Tibial nerve (tissue), 4 donors: ENCODE measurements at regions not wholly inside any gene's neighbourhood (a gene's known extent, or its start where the extent isn't known, plus 50 kb on each side); places are given as distances from the start of the nearest gene placed in this dataset.
"Not testable (repeated sequence)": the region's sequence is repeated elsewhere in the genome, so short reads cannot be mapped to it uniquely, and the experiment has no call there.

Experiments
- DNase-seq, 2 donors: peaks; one replicate each; pipeline ENCODE4 v3.0.0-alpha.2; 2019; ENCODE audit warnings: low spot score in 2 of 2
- H3K27ac ChIP-seq, 4 donors: fragments of 200-600 bp; sonication (generic) in 3 of 4; one replicate each; pipeline ENCODE4 v1.5.1; 2017 to 2019; ENCODE audit warnings: mild to moderate bottlenecking in 1 of 4
- H3K27me3 ChIP-seq, 2 donors: fragments of 200-600 bp; sonication (generic) in 1 of 2; one replicate each; pipeline versions ENCODE4 v1.5.1 to v1.6.0; 2017 to 2019
- H3K36me3 ChIP-seq, 3 donors: fragments of 200-600 bp; sonication (generic); one replicate each; pipeline ENCODE4 v1.5.1; 2018 to 2019
- H3K4me1 ChIP-seq, 4 donors: fragments of 200-600 bp; sonication (generic) in 3 of 4; one replicate each; pipeline ENCODE4 v1.5.1; 2017 to 2019
- H3K4me3 ChIP-seq, 4 donors: fragments of 200-600 bp; sonication (generic) in 3 of 4; one replicate each; pipeline ENCODE4 v1.5.1; 2017 to 2019; ENCODE audit warnings: mild to moderate bottlenecking in 1 of 4, moderate library complexity in 1 of 4
- H3K9me3 ChIP-seq, 4 donors: fragments of 200-600 bp; sonication (generic) in 3 of 4; one replicate each; pipeline ENCODE4 v1.5.1; 2017 to 2019
- EP300 ChIP-seq, 2 donors: sonication (generic); formaldehyde crosslinking; IDR thresholded peaks; one replicate each; pipeline ENCODE4 v1.6.1; 2017; ENCODE audit warnings: antibody characterized with exemption in 2 of 2, mild to moderate bottlenecking in 1 of 2
- POLR2A ChIP-seq, 2 donors: fragments of 450-650 bp; IDR thresholded peaks; one replicate each; pipeline ENCODE4 v1.6.1; 2017; ENCODE audit warnings: antibody characterized with exemption in 2 of 2, mild to moderate bottlenecking in 2 of 2, moderate library complexity in 2 of 2
- WGBS, 2 donors: methylation state at CpG; one replicate each; pipeline ENCODE4 v1.1.5; 2018; 5-methylcytosine and 5-hydroxymethylcytosine counted together
- TF ChIP-seq, protein P1 (sequence below), 5 experiments: fragments of 200-600 bp in 3 of 5; fragments of 450-650 bp in 2 of 5; sonication (generic) in 3 of 5; IDR thresholded peaks; one replicate each; pipeline ENCODE4 v1.5.1; 2016 to 2019; ENCODE audit warnings: antibody characterized with exemption in 5 of 5, mild to moderate bottlenecking in 3 of 5, moderate library complexity in 2 of 5

DNA sequence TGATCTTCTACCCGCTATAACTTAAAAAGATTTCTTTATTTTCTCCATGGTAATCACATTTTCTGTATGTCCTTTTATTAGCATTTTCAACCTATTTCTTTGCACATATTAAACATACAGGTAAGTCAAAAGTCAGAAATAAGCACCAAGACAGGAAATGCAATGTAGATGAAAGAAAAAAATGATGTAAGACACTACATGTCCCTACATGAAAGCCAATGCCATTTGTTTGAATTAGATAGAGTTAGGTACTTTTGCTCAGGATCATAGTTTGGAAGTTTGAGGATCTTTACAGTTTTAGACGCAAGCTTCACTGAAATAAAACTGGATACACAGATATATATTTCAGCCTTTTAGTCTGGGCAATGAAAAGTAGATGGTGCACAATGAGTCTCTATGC is 453.1 kb upstream of the MEF2C start:
- TF ChIP-seq EP300 (IDR thresholded peaks at IDR 0.05), result no peak
- TF ChIP-seq, protein P1, sequence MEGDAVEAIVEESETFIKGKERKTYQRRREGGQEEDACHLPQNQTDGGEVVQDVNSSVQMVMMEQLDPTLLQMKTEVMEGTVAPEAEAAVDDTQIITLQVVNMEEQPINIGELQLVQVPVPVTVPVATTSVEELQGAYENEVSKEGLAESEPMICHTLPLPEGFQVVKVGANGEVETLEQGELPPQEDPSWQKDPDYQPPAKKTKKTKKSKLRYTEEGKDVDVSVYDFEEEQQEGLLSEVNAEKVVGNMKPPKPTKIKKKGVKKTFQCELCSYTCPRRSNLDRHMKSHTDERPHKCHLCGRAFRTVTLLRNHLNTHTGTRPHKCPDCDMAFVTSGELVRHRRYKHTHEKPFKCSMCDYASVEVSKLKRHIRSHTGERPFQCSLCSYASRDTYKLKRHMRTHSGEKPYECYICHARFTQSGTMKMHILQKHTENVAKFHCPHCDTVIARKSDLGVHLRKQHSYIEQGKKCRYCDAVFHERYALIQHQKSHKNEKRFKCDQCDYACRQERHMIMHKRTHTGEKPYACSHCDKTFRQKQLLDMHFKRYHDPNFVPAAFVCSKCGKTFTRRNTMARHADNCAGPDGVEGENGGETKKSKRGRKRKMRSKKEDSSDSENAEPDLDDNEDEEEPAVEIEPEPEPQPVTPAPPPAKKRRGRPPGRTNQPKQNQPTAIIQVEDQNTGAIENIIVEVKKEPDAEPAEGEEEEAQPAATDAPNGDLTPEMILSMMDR (IDR thresholded peaks at IDR 0.05), result no peak
- Histone ChIP-seq H3K36me3 (no peaks in the 10 kb centered on the region), H3K9me3 (no peaks in the 10 kb centered on the region), H3K4me1 (peaks cover 0 to 3% (median 0%) of the 10 kb centered on the region in 4 donors), H3K4me3 (no peak overlapping the region), H3K27ac (no peak overlapping the region), H3K27me3 (no peaks in the 10 kb centered on the region)
- WGBS, 2 donors, result 97 to 98% methylated on average over 2 of the region's 2 CpGs
- DNase-seq, result no peak

DNA sequence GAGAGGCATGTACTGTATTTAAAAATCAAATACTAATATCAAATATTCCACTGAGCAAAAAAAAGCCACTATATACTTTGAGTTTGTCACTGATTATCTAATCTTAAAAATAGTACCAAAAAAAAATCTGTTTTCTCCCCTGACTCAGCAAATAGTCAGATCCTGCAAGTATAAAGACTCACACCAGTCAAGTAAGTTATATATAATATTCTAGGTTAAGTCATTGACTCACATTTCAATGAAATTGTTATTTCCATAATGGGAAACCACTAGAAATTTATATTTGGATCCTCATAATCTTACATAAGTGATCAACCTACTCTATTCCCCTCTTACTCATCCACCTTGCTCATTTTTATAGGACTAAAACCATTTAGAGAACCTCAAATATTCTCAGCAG is 447.2 kb upstream of the MEF2C start:
- Histone ChIP-seq H3K27ac (no peak overlapping the region), H3K4me1 (no peaks in the 10 kb centered on the region), H3K9me3 (no peaks in the 10 kb centered on the region), H3K27me3 (no peaks in the 10 kb centered on the region), H3K36me3 (no peaks in the 10 kb centered on the region), H3K4me3 (no peak overlapping the region)
- DNase-seq, result no peak
- TF ChIP-seq, protein P1 (IDR thresholded peaks at IDR 0.05), result no peak
- TF ChIP-seq POLR2A (IDR thresholded peaks at IDR 0.05) (no peak), EP300 (IDR thresholded peaks at IDR 0.05) (no peak)

DNA sequence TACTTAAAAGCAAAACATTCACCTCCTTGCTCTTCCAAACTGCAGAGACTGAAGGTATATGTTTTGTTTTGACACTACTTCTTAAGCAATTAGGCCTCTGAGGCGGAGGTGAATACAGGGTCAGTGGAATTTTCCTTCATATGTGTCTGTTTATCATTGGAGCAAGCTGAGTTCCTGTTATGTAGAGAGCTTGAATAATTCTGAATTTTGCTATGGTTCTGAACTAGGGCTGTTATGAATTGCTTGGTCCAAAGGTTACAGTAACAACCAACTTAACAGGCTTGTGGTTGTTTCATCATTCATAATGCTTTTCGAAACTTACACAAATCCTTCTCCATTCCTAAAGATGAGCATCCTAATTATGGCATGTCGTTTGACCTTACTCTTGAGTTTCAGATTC is 444.6 kb upstream of the MEF2C start:
- WGBS, 2 donors, result 45 to 52% methylated on average over 3 of the region's 3 CpGs
- H3K36me3 ChIP-seq, result no peaks in the 10 kb centered on the region
- no peaks in the 10 kb centered on the region for H3K4me1 ChIP-seq
- no peak overlapping the region for H3K27ac ChIP-seq
- no peak for TF ChIP-seq POLR2A (IDR thresholded peaks at IDR 0.05)
- TF ChIP-seq, protein P1 (IDR thresholded peaks at IDR 0.05), result no peak
- no peak for TF ChIP-seq EP300 (IDR thresholded peaks at IDR 0.05)
- no peaks in the 10 kb centered on the region for H3K27me3 ChIP-seq
- H3K4me3 ChIP-seq, result no peak overlapping the region
- no peaks in the 10 kb centered on the region for H3K9me3 ChIP-seq
- DNase-seq, result no peak

DNA sequence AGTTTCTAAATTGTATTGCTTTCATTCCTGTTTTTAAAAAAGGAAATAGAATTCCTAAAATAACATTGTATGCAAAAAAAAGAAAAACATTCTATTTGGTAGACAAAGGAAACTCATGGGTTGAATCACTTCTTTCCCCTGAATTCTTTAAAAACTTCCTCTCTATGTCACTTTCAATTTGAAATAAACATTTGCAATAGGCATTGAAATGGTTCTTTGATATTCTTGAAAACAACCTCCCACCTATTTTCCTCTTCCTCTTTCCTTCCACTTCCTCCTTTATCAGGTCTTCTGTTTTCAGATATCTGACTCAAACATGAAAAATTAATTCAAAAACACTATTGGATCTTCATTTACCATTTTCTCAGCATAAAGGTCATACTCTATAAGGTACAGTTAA is 442.0 kb upstream of the MEF2C start:
- Histone ChIP-seq H3K4me3 (no peak overlapping the region), H3K36me3 (no peaks in the 10 kb centered on the region), H3K27ac (no peak overlapping the region), H3K9me3 (no peaks in the 10 kb centered on the region), H3K4me1 (no peaks in the 10 kb centered on the region), H3K27me3 (no peaks in the 10 kb centered on the region)
- no peak for DNase-seq
- TF ChIP-seq POLR2A (IDR thresholded peaks at IDR 0.05), result no peak
- TF ChIP-seq, protein P1 (IDR thresholded peaks at IDR 0.05), result no peak
- no peak for TF ChIP-seq EP300 (IDR thresholded peaks at IDR 0.05)

DNA sequence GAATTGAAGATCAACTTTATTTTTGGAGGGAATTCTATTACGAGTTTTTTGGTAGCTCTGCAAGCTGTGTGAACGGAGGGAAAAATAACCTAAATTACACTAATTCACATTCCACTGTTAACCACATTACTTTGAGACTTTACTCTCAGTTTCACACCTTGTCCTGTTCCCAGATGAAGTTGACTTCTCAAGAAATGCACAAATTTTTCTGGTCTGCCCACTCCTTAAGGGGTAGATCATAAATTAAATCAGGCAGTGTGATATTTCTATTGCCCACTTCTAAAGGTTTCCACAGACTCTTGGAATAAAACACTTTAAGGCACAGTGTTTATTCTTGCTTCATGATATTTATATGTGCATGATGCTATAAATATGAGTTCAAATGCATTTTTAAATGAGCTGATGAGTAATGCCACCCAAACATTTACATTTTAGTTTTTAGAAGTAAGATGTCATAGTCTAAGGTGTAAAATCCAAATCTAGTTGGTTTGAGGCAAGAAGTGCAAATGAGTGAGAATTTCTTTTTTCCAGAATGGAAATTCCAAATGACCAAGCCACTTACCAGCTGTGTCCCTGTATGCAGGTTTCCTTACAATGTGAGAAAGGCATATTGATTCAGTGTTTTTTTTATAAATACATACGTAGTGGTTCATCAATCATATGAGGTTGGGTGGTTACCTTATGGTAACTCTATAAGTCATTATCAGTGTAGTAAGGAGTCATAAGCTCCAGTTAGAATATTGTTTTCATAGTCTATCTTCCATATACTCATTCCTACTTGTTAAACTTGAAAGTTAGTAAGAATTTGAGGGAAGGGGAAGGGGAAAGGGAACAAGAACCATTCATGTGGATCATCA is 437.7 kb upstream of the MEF2C start:
- H3K4me1 ChIP-seq, result no peaks in the 10 kb centered on the region
- no peak overlapping the region for H3K27ac ChIP-seq
- no peak for TF ChIP-seq POLR2A (IDR thresholded peaks at IDR 0.05)
- no peak for TF ChIP-seq EP300 (IDR thresholded peaks at IDR 0.05)
- TF ChIP-seq, protein P1 (IDR thresholded peaks at IDR 0.05), result no peak
- DNase-seq, result no peak
- no peaks in the 10 kb centered on the region for H3K27me3 ChIP-seq
- H3K4me3 ChIP-seq, result no peak overlapping the region
- no peaks in the 10 kb centered on the region for H3K36me3 ChIP-seq
- 72 to 77% methylated on average over 3 of the region's 3 CpGs for WGBS, 2 donors
- H3K9me3 ChIP-seq, result no peaks in the 10 kb centered on the region

DNA sequence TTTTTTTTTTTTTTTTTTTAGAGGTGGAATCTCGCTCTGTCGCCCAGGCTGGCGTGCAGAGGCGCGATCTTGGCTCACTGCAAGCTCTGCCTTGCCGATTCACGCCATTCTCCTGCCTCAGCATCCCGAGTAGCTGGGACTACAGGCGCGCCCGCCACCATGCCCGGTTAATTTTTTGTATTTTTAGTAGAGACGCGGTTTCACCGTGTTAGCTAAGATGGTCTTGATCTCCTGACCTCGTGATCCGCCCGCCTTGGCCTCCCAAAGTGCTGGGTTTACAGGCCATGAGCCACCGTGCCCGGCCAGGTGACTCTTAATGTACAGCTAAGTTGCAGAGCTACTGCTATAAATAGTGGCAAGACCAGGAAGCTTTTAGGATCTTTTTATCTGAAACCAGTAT is 434.9 kb upstream of the MEF2C start:
- H3K9me3 ChIP-seq, H3K36me3 ChIP-seq, H3K4me3 ChIP-seq, DNase-seq, H3K27ac ChIP-seq, H3K27me3 ChIP-seq: not testable (repeated sequence)
- peaks cover 0 to 18% (median 4%) of the 10 kb centered on the region in 4 donors for H3K4me1 ChIP-seq
- 94% methylated on average over 20 of the region's 20 CpGs for WGBS, 2 donors
